Lung (tissue), 11 donors: ENCODE measurements at regions not wholly inside any gene's neighbourhood (a gene's known extent, or its start where the extent isn't known, plus 50 kb on each side); places are given as distances from the start of the nearest gene placed in this dataset.

Experiments
- ATAC-seq: fragments of 200-7000 bp; cut with Tn5 transposase; one replicate; pipeline ENCODE4 v1.9.1; 2020; ENCODE audit warnings: moderate number of reproducible peaks; ENCODE audit not compliant: insufficient read depth, low FRiP score
- DNase-seq, 3 donors: peaks; one replicate each; pipeline ENCODE4 v3.0.0-alpha.2; 2013 to 2017
- H3K27ac ChIP-seq, 2 donors: one replicate each; pipeline ENCODE4 v1.5.1; 2013; ENCODE audit warnings: mild to moderate bottlenecking in 2 of 2, moderate library complexity in 2 of 2, control low read depth in 1 of 2, inconsistent platforms in 1 of 2, low read depth in 1 of 2, low read length in 1 of 2
- H3K27me3 ChIP-seq, 3 donors: one replicate each; pipeline ENCODE4 v1.5.1; 2013; ENCODE audit warnings: low read length in 2 of 3; ENCODE audit not compliant: control insufficient read depth in 3 of 3, insufficient read depth in 3 of 3
- H3K36me3 ChIP-seq, 4 donors: one replicate each; pipeline ENCODE4 v1.5.1; 2013; ENCODE audit warnings: low read length in 4 of 4, mild to moderate bottlenecking in 1 of 4, moderate library complexity in 1 of 4; ENCODE audit not compliant: control insufficient read depth in 4 of 4, insufficient read depth in 4 of 4
- H3K4me1 ChIP-seq, 5 donors: one replicate each; pipeline ENCODE4 v1.5.1; 2013; ENCODE audit warnings: low read length in 5 of 5, mild to moderate bottlenecking in 2 of 5, moderate library complexity in 1 of 5; ENCODE audit not compliant: control insufficient read depth in 5 of 5, insufficient read depth in 5 of 5
- H3K4me3 ChIP-seq: one replicate; pipeline ENCODE4 v1.5.1; 2013; ENCODE audit warnings: mild to moderate bottlenecking, control low read depth, moderate library complexity
- H3K9ac ChIP-seq, 2 donors: one replicate each; pipeline ENCODE4 v1.5.1; 2013; ENCODE audit warnings: low read length in 2 of 2, control low read depth in 1 of 2; ENCODE audit not compliant: insufficient read depth in 1 of 2
- H3K9me3 ChIP-seq, 4 donors: one replicate each; pipeline ENCODE4 v1.5.1; 2013; ENCODE audit warnings: low read length in 3 of 4, mild to moderate bottlenecking in 1 of 4, moderate library complexity in 1 of 4; ENCODE audit not compliant: control insufficient read depth in 4 of 4, insufficient read depth in 3 of 4
- WGBS, 2 donors: extraction: QIAGEN DNeasy Blood & Tissue Kit; methylation state at CpG; one replicate each; pipeline ENCODE4 v1.1.7; 2013; 5-methylcytosine and 5-hydroxymethylcytosine counted together
- TF ChIP-seq, protein P1 (sequence below): IDR thresholded peaks from 2 replicates; pipeline ENCODE4 v1.5.1; 2012; ENCODE audit warnings: mild to moderate bottlenecking; ENCODE audit errors: control extremely low read depth, extremely low read depth
- donor health status: control.
- donor health status: control.
- donor health status: Bipolar disorder and iron deficiency.
- donor health status: healthy.
- donor health status: DM: yes; HTN: yes; CAD: no.

DNA sequence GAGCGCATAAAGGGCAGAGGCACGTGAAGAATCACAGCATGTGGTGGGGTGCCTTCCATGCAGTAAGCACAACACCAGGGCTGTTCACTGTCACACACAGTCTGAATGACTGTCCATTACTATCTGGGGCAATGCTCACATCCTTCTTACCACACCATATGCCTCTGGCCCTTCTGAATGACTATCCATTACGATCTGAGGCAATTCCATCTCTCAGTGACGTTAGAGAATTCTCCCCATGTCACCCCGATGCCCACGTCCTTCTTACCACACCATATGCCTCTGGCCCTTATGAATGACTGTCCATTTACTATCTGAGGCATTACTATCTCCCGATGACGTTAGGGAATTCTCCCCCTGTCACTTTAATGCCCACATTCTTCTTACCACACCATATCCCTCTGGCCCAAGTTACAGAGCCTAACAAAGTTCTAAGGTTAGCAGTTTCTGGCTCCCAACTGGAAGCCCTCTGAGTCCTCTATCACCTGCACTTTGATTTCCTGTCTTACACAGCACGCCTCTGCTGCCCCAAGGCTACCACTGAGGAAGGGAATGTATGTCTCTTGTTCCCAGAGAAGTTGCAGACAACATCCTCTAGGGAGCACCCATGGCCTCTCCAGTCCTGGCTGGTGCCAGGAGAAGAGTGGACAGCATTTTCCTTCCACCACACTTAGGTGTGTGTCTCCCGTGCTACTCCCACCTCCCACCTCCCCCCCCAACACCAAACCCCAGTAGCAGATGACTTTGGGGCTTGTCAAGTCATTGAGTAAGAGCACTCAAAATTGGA is 154.8 kb downstream of the COG6 start:
- Histone ChIP-seq H3K27ac (no peak overlapping the region), H3K4me1 (no peaks in the 10 kb centered on the region), H3K4me3 (no peak overlapping the region), H3K9ac (no peak overlapping the region), H3K36me3 (no peaks in the 10 kb centered on the region), H3K27me3 (no peaks in the 10 kb centered on the region), H3K9me3 (no peaks in the 10 kb centered on the region)
- ATAC-seq (no peak), DNase-seq (no peak)
- WGBS, 2 donors = 82 to 87% methylated on average over 10 of the region's 10 CpGs
- TF ChIP-seq, protein P1, sequence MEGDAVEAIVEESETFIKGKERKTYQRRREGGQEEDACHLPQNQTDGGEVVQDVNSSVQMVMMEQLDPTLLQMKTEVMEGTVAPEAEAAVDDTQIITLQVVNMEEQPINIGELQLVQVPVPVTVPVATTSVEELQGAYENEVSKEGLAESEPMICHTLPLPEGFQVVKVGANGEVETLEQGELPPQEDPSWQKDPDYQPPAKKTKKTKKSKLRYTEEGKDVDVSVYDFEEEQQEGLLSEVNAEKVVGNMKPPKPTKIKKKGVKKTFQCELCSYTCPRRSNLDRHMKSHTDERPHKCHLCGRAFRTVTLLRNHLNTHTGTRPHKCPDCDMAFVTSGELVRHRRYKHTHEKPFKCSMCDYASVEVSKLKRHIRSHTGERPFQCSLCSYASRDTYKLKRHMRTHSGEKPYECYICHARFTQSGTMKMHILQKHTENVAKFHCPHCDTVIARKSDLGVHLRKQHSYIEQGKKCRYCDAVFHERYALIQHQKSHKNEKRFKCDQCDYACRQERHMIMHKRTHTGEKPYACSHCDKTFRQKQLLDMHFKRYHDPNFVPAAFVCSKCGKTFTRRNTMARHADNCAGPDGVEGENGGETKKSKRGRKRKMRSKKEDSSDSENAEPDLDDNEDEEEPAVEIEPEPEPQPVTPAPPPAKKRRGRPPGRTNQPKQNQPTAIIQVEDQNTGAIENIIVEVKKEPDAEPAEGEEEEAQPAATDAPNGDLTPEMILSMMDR = no peak

DNA sequence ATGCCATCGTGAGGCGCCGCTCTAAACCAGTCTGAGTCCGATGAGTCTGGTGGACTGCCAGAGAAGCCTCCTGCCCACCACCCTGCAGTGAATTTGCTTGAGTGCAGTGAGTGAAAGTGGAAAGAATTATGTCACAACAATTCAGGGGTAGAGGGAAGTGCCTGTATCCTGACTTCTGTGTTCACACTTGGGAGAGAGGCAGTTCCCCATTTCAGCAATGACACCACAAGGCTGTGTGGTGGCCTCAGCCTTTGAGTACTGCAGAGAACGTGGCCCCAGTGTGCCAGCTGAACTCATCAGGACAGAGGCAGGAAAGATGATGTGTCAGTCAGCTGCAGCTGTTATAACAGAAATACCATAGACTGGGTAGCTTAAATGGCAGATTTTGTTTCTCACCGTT is 155.6 kb downstream of the COG6 start:
- Histone ChIP-seq H3K9me3 (no peaks in the 10 kb centered on the region), H3K27ac (no peak overlapping the region), H3K9ac (no peak overlapping the region), H3K4me1 (no peaks in the 10 kb centered on the region), H3K27me3 (no peaks in the 10 kb centered on the region), H3K36me3 (no peaks in the 10 kb centered on the region), H3K4me3 (no peak overlapping the region)
- TF ChIP-seq, protein P1 = no peak
- DNase-seq (peak in 2 of 3 donors; percentile 5 to 14), ATAC-seq (peak; percentile 69)
- 34 to 69% methylated on average over 6 of the region's 6 CpGs for WGBS, 2 donors

DNA sequence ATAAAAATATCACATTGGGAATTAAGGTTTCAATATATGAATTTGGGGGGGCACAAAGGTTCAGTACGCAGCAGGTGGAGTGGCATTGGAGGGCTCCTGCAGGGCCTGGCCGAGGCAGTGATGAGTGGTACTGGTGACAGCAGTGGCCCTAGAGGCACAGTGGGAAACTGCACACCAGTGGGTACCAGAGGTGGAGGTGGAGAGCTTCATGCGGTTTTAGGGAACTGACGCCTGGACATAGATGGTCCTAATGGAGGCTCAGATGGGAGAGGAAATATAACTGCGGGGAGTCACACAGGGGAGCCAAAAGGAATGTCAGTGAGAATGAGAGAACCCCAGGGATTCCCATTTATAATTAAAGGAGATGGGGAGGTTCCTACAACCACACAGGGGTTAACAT is 156.2 kb downstream of the COG6 start:
- no peak for DNase-seq
- WGBS, 2 donors = 94 to 96% methylated on average over 5 of the region's 5 CpGs
- TF ChIP-seq, protein P1 = no peak
- no peak for ATAC-seq
- Histone ChIP-seq H3K9ac (no peak overlapping the region), H3K27ac (no peak overlapping the region), H3K4me3 (no peak overlapping the region), H3K27me3 (no peaks in the 10 kb centered on the region), H3K36me3 (no peaks in the 10 kb centered on the region), H3K4me1 (no peaks in the 10 kb centered on the region), H3K9me3 (no peaks in the 10 kb centered on the region)
